OCI-LY7 (cell line): ENCODE measurements at regions not wholly inside any gene's neighbourhood (a gene's known extent, or its start where the extent isn't known, plus 50 kb on each side); places are given as distances from the start of the nearest gene placed in this dataset.

Source experiments
- EZH2phosphoT487 ChIP-seq: fragments of 200-600 bp; sonication (generic); IDR thresholded peaks from 2 replicates; pipeline ENCODE4 v1.6.1; 2018; ENCODE audit warnings: low read depth, borderline replicate concordance, mild to moderate bottlenecking, mixed run types, antibody characterized with exemption, low read length, moderate library complexity, mixed read lengths
- TF ChIP-seq, protein P1 (sequence below): fragments of 200-600 bp; sonication (generic); conservative IDR thresholded peaks from 2 replicates; pipeline ENCODE4 v1.5.1; 2014; ENCODE audit warnings: mild to moderate bottlenecking, antibody characterized with exemption, low read length, moderate library complexity, mixed read lengths

DNA sequence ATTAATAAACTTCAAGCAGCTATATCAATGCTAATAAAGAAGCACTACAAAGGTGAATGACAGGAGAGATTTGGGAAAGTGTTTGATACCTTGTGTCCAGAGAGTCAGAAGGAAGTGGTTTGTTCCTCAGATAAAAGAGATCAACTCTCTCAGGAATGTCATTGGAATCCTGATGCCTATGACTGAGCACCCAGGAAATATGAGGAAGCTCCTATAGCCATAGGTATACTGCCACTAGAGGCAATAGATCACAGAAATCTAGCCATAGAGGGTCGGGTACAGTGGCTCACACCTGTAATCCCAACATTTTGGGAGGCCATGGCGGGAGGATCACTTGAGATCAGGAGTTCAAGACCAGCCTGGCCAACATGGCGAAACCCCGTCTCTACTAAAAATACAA, 612.6 kb downstream of the DACH1 start:
- TF ChIP-seq, protein P1, sequence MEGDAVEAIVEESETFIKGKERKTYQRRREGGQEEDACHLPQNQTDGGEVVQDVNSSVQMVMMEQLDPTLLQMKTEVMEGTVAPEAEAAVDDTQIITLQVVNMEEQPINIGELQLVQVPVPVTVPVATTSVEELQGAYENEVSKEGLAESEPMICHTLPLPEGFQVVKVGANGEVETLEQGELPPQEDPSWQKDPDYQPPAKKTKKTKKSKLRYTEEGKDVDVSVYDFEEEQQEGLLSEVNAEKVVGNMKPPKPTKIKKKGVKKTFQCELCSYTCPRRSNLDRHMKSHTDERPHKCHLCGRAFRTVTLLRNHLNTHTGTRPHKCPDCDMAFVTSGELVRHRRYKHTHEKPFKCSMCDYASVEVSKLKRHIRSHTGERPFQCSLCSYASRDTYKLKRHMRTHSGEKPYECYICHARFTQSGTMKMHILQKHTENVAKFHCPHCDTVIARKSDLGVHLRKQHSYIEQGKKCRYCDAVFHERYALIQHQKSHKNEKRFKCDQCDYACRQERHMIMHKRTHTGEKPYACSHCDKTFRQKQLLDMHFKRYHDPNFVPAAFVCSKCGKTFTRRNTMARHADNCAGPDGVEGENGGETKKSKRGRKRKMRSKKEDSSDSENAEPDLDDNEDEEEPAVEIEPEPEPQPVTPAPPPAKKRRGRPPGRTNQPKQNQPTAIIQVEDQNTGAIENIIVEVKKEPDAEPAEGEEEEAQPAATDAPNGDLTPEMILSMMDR: no peak
- TF ChIP-seq EZH2phosphoT487: no peak
